Panc1 (cell line): ENCODE measurements at regions not wholly inside any gene's neighbourhood (a gene's known extent, or its start where the extent isn't known, plus 50 kb on each side); places are given as distances from the start of the nearest gene placed in this dataset.

Experiments used
- ATAC-seq: fragments of 200-7000 bp; cut with Tn5 transposase; 2 replicates; pipeline ENCODE4 v1.9.1; 2020; ENCODE audit warnings: mild to moderate bottlenecking, moderate library complexity
- BruUV-seq: library from RNA; stranded (reverse); fragments of 400-500 nt; replicated peaks from 2 replicates; lab custom pipeline; 2021; lab: Mats Ljungman, UMichigan
- CTCF ChIA-PET: fragments of 300-600 bp; sonication (Branson Sonifier 250); formaldehyde crosslinking; loops from one replicate; lab custom pipeline; 2022; ENCODE audit warnings: antibody characterized with exemption; lab: Charles Lee
- POLR2A ChIA-PET: fragments of 300-600 bp; sonication (Branson Sonifier 250); formaldehyde crosslinking; loops from one replicate; lab custom pipeline; 2022; ENCODE audit warnings: antibody characterized with exemption; lab: Charles Lee
- DNase-seq: peaks from one replicate; pipeline ENCODE4 v3.0.0-alpha.2; 2010; ENCODE audit warnings: low read depth, low spot score
- H3K27ac ChIP-seq: 2 replicates; pipeline ENCODE4 v1.5.1; 2011; ENCODE audit warnings: mild to moderate bottlenecking, low read length, inconsistent platforms
- H3K27me3 ChIP-seq: fragments of 200-500 bp; sonication (Bioruptor generic); 2 replicates; pipeline ENCODE4 v1.6.0; 2014; ENCODE audit warnings: low read length, inconsistent platforms; ENCODE audit not compliant: control insufficient read depth, insufficient read depth
- H3K36me3 ChIP-seq: fragments of 200-500 bp; sonication (Bioruptor generic); 2 replicates; pipeline ENCODE4 v1.5.1; 2014; ENCODE audit warnings: inconsistent platforms, mild to moderate bottlenecking, low read length, moderate library complexity; ENCODE audit not compliant: control insufficient read depth, insufficient read depth
- H3K4me1 ChIP-seq: 2 replicates; pipeline ENCODE4 v1.5.1; 2011; ENCODE audit warnings: inconsistent platforms, mild to moderate bottlenecking, low read length, moderate library complexity; ENCODE audit not compliant: control insufficient read depth, insufficient read depth
- H3K4me3 ChIP-seq, 2 experiments: 2 replicates each; pipeline ENCODE4 v1.5.1; 2011 to 2012; ENCODE audit warnings: low read depth in 2 of 2, low read length in 2 of 2, mild to moderate bottlenecking in 2 of 2, inconsistent platforms in 1 of 2, moderate library complexity in 1 of 2
- H3K9me3 ChIP-seq: fragments of 200-500 bp; sonication (Bioruptor generic); 2 replicates; pipeline ENCODE4 v1.5.1; 2014; ENCODE audit warnings: low read depth, mild to moderate bottlenecking, inconsistent platforms, low read length, moderate library complexity; ENCODE audit not compliant: control insufficient read depth, insufficient read depth
- POLR2AphosphoS5 ChIP-seq: IDR thresholded peaks from 2 replicates; pipeline ENCODE4 v1.6.1; 2012; ENCODE audit warnings: mild to moderate bottlenecking, low read depth, low read length, moderate library complexity
- SIN3A ChIP-seq: IDR thresholded peaks from 2 replicates; pipeline ENCODE4 v1.6.1; 2012; ENCODE audit warnings: low read depth, mild to moderate bottlenecking, low read length, moderate library complexity, borderline replicate concordance; ENCODE audit not compliant: insufficient read depth
- TCF7L2 ChIP-seq: IDR thresholded peaks from 2 replicates; pipeline ENCODE4 v1.6.1; 2011; ENCODE audit warnings: mild to moderate bottlenecking, low read depth, low read length, inconsistent platforms
- in situ Hi-C: cut with HindIII; loops from 2 replicates; pipeline ENCODE4 v1.10.0; 2016; ENCODE audit warnings: low sequenced_read_pairs, low pct_unique_long_range_greater_than_20kb
- intact Hi-C: fragments of 100-400 bp; cut with micrococcal nuclease; formaldehyde crosslinking; loops from one replicate; pipeline ENCODE4 v1.10.0; 2022; ENCODE audit not compliant: unreplicated experiment
- TF ChIP-seq, protein P1 (sequence below): fragments of 450-650 bp; IDR thresholded peaks from 2 replicates; pipeline ENCODE4 v1.5.1; 2017; ENCODE audit warnings: mild to moderate bottlenecking
- TF ChIP-seq, protein P2 (sequence below), 2 experiments: IDR thresholded peaks; 2 replicates each; pipeline ENCODE4 v1.6.1; 2011 to 2012; ENCODE audit warnings: low read depth in 2 of 2, control low read depth in 1 of 2, low read length in 1 of 2, mild to moderate bottlenecking in 1 of 2, moderate library complexity in 1 of 2; ENCODE audit not compliant: insufficient read depth in 1 of 2

DNA sequence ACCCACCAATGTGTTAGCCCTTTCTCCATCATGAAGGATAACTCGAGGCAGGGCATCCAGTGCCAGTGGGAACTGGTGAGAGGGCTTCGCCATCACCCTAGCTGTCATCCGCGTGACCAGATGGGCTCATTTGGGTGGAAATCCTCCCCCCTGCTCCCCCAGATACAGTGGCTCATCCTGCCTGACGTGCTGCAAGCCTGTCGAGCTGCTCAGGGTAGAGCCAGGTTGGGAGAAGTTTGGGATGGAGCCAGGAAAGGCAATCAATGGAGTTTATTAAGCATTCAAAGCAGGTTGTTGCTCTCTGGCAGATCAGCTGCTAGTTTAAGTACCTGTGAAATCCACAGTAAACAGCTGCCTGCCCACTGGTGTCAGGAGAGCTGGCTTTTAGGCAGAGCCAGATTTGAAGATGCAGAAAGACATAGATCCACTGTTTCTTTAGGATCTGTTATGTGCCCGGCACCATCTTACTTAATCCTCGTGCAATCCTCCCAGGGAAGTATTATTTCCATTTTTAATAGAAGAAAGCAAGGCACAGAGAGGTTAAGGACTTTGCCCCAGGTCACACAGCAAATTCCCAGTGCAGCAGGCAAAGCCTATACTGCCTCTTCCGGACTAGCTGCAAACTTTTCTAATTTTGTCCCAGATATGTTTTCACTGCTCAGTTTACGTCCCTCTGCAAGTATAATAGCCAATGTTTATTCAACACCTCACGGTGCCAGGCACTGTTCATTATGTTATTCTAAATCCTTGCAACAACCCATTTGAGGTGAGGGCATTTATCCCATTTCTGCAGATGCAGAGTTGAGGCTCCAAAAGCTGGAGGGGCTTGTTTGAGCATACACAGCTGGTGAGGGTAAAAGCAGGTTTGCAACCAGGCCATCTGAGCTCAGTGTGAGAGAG, 54.1 kb upstream of the KCNG1 start:
- DNase-seq = no peak
- ATAC-seq = no peak
- POLR2A ChIA-PET = no interaction called here
- Histone ChIP-seq H3K4me3 (no peak overlapping the region), H3K36me3 (no peaks in the 10 kb centered on the region), H3K27me3 (0 out of 2 replicates have a peak, but pooled peaks cover 3% of the 10 kb centered on the region), H3K27ac (no peak overlapping the region), H3K4me1 (no peaks in the 10 kb centered on the region), H3K9me3 (no peaks in the 10 kb centered on the region)
- intact Hi-C loops (no loop called here), in situ Hi-C loops (no loop called here)
- TF ChIP-seq, protein P1, sequence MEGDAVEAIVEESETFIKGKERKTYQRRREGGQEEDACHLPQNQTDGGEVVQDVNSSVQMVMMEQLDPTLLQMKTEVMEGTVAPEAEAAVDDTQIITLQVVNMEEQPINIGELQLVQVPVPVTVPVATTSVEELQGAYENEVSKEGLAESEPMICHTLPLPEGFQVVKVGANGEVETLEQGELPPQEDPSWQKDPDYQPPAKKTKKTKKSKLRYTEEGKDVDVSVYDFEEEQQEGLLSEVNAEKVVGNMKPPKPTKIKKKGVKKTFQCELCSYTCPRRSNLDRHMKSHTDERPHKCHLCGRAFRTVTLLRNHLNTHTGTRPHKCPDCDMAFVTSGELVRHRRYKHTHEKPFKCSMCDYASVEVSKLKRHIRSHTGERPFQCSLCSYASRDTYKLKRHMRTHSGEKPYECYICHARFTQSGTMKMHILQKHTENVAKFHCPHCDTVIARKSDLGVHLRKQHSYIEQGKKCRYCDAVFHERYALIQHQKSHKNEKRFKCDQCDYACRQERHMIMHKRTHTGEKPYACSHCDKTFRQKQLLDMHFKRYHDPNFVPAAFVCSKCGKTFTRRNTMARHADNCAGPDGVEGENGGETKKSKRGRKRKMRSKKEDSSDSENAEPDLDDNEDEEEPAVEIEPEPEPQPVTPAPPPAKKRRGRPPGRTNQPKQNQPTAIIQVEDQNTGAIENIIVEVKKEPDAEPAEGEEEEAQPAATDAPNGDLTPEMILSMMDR = no peak
- TF ChIP-seq SIN3A = no peak
- TF ChIP-seq, protein P2, sequence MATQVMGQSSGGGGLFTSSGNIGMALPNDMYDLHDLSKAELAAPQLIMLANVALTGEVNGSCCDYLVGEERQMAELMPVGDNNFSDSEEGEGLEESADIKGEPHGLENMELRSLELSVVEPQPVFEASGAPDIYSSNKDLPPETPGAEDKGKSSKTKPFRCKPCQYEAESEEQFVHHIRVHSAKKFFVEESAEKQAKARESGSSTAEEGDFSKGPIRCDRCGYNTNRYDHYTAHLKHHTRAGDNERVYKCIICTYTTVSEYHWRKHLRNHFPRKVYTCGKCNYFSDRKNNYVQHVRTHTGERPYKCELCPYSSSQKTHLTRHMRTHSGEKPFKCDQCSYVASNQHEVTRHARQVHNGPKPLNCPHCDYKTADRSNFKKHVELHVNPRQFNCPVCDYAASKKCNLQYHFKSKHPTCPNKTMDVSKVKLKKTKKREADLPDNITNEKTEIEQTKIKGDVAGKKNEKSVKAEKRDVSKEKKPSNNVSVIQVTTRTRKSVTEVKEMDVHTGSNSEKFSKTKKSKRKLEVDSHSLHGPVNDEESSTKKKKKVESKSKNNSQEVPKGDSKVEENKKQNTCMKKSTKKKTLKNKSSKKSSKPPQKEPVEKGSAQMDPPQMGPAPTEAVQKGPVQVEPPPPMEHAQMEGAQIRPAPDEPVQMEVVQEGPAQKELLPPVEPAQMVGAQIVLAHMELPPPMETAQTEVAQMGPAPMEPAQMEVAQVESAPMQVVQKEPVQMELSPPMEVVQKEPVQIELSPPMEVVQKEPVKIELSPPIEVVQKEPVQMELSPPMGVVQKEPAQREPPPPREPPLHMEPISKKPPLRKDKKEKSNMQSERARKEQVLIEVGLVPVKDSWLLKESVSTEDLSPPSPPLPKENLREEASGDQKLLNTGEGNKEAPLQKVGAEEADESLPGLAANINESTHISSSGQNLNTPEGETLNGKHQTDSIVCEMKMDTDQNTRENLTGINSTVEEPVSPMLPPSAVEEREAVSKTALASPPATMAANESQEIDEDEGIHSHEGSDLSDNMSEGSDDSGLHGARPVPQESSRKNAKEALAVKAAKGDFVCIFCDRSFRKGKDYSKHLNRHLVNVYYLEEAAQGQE (IDR thresholded peaks at IDR 0.05; ENCODE audit: insufficient read depth in 1 of 2, low read depth in 2 of 2, low read length in 1 of 2) = no peak
- no peak for TF ChIP-seq POLR2AphosphoS5
- TF ChIP-seq TCF7L2 = no peak
- no TSS peak for BruUV-seq
- CTCF ChIA-PET = no interaction called here

DNA sequence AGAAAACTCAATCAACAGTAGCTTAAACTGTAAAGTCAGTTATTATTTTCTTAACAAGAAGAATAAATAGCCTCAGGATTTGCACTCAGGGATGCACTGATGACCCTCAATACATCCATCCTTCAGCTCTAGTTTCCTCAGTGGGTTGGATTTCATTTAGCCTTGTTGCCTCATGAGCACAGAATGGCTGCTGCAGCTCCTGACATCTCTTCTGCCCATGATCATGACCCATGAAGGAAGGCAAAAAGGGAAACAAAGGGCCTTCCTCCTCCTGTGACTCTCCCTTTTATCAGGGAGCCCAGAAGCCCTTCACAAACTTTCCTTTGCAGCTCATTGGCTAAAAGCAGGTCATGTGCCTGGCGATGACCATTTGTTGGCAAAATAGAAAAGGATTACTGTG, 51.2 kb upstream of the KCNG1 start:
- in situ Hi-C loops (no loop called here), intact Hi-C loops (no loop called here)
- H3K9me3 ChIP-seq = no peaks in the 10 kb centered on the region
- POLR2A ChIA-PET = no interaction called here
- BruUV-seq = no TSS peak
- ATAC-seq = no peak
- no peaks in the 10 kb centered on the region for H3K4me1 ChIP-seq
- no peak overlapping the region for H3K27ac ChIP-seq
- no peaks in the 10 kb centered on the region for H3K36me3 ChIP-seq
- no peak for DNase-seq
- CTCF ChIA-PET = no interaction called here
- no peaks in the 10 kb centered on the region for H3K27me3 ChIP-seq
- H3K4me3 ChIP-seq = no peak overlapping the region
- no peak for TF ChIP-seq SIN3A
- TF ChIP-seq POLR2AphosphoS5 = no peak
- TF ChIP-seq, protein P2 (IDR thresholded peaks at IDR 0.05; ENCODE audit: insufficient read depth in 1 of 2, low read depth in 2 of 2, low read length in 1 of 2) = no peak
- TF ChIP-seq TCF7L2 = no peak
- TF ChIP-seq, protein P1 = no peak
